K562 (cell line): ENCODE measurements at regions not wholly inside any gene's neighbourhood (a gene's known extent, or its start where the extent isn't known, plus 50 kb on each side); places are given as distances from the start of the nearest gene placed in this dataset.

Experiments used
- CREB5 ChIP-seq: fragments of 250-450 bp; sonication (Bioruptor Pico); IDR thresholded peaks from 2 replicates; pipeline ENCODE4 v1.5.0; 2020; ENCODE audit warnings: mild to moderate bottlenecking
- CTCF ChIP-seq, 3 experiments: IDR thresholded peaks in 2 of 3; conservative IDR thresholded peaks in 1 of 3; 2 replicates each; pipeline ENCODE4 v1.5.1; 2011 to 2012; ENCODE audit warnings: low read length in 3 of 3, mild to moderate bottlenecking in 3 of 3, control low read depth in 2 of 3, improper control_type of control experiment in 1 of 3, inconsistent platforms in 1 of 3, low read depth in 1 of 3, mixed read lengths in 1 of 3, moderate library complexity in 1 of 3; ENCODE audit not compliant: insufficient read depth in 2 of 3
- E2F1 ChIP-seq: sonication (generic); formaldehyde crosslinking; IDR thresholded peaks from 2 replicates; pipeline ENCODE4 v1.8.1; 2023; ENCODE audit warnings: mild to moderate bottlenecking, missing genetic modification reagents, moderate library complexity
- HMG20B ChIP-seq: fragments of 250-450 bp; sonication (Bioruptor Pico); IDR thresholded peaks from 2 replicates; pipeline ENCODE4 v1.5.0; 2021; ENCODE audit warnings: mild to moderate bottlenecking
- JUNB ChIP-seq: fragments of 450-650 bp; formaldehyde crosslinking; conservative IDR thresholded peaks from 2 replicates; pipeline ENCODE4 v1.4.0; 2020; ENCODE audit warnings: mild to moderate bottlenecking
- JUND ChIP-seq, 2 experiments: IDR thresholded peaks; 2 replicates in 1 of 2; 3 replicates in 1 of 2; pipeline ENCODE4 v1.6.1; 2011; ENCODE audit warnings: borderline replicate concordance in 2 of 2, low read depth in 2 of 2, low read length in 2 of 2, improper control_type of control experiment in 1 of 2, missing biosample characterization in 1 of 2, missing genetic modification characterization in 1 of 2, missing genetic modification reagents in 1 of 2
- KAT8 ChIP-seq: fragments of 450-650 bp; IDR thresholded peaks from 2 replicates; pipeline ENCODE4 v1.6.1; 2016; ENCODE audit warnings: low read depth, mild to moderate bottlenecking
- POLR2AphosphoS5 ChIP-seq: IDR thresholded peaks from 2 replicates; pipeline ENCODE4 v1.6.1; 2011; ENCODE audit warnings: mild to moderate bottlenecking, low read depth, low read length, moderate library complexity; ENCODE audit not compliant: control insufficient read depth, insufficient read depth
- ZNF512 ChIP-seq: IDR thresholded peaks from 2 replicates; pipeline ENCODE4 v1.6.1; 2016; ENCODE audit warnings: missing genetic modification characterization, missing compliant biosample characterization

- TF ChIP-seq KAT8 (no peak), E2F1 (no peak), CTCF (IDR thresholded peaks at IDR 0.05 in 2 of 3, conservative IDR thresholded peaks at IDR 0.05 in 1 of 3; ENCODE audit: insufficient read depth in 2 of 3, low read depth in 1 of 3, low read length in 3 of 3) (no peak), JUNB (CRISPR knock-in tag) (no peak), ZNF512 (tag) (no peak), CREB5 (CRISPR knock-in tag) (no peak), JUND (IDR thresholded peaks at IDR 0.05; ENCODE audit: borderline replicate concordance, low read depth, low read length) (no peak), JUND (tag; IDR thresholded peaks at IDR 0.05; ENCODE audit: borderline replicate concordance, low read depth, low read length) (no peak), POLR2AphosphoS5 (no peak), HMG20B (CRISPR knock-in tag) (no peak)
These were observed 287.1 kb upstream of the RAG2 start for GRCh38 chr11:36885154-36885553.
